CD4-positive, alpha-beta T cell treated with Interleukin-2 at 100 ng/mL for 4 hours (primary cell): ENCODE measurements at regions not wholly inside any gene's neighbourhood (a gene's known extent, or its start where the extent isn't known, plus 50 kb on each side); places are given as distances from the start of the nearest gene placed in this dataset.
"Not testable (repeated sequence)": the region's sequence is repeated elsewhere in the genome, so short reads cannot be mapped to it uniquely, and the experiment has no call there.

Source experiments
- DNase-seq: peaks from one replicate; pipeline ENCODE4 v3.0.0-alpha.2; 2020; ENCODE audit warnings: low spot score

DNA sequence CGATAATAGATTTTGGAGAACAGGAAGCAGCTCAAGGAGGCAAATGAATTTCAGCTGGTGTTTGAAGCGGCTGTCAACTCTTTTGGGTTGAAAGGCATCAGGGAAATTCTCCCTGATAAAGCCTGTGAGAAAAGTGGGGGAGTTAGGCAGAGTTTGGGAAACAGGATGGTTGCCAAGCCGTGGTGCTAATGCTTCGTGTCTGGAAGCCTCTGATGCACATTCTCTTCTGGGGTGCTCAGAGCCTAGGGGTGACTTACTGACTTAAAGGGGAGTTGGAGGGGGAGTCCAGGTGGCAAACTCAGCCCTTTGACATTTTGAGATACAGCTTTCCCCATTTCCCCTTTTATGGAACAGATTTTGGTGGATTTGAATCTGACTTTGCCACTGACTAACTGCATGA, 202.5 kb upstream of the CLINT1 start:
- no peak for DNase-seq

- no peak for DNase-seq
Observed at GRCh38 chr5:158060212-158060611, 201.3 kb upstream of the CLINT1 start.

- DNase-seq, result no peak
Observed at GRCh38 chr5:158058208-158059120, 199.5 kb upstream of the CLINT1 start.

DNA sequence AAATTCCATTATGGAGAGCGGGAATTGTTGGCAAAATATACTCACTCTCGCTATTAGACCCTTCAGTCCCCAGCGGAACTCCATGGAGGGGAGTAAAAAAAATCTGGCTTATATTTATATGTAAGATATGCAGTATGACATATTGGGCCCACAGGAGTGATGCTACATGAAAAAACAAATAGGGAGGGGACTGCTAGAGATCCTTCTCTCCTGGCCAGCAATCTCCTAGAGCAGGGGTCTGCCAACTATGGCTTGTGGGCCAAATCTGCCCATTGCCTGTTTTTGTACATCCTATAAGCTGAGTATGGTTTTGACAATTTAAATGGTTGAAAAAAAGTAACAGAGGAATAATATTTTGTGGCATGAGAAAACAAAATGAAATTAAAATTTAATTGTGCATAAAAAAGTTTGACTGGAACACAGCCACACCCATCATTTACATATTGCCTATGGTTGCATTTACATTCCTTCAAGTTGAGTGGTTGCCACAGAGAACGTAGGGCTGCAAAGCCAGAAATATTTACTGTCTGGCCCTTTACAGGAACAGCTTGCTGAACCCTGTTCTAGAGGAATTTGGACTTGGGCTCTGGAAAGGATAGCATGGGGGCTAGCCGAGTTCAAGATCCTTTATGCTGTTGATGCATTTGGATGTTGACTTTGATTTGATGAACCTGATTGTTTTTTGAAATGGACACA, 197.3 kb upstream of the CLINT1 start:
- DNase-seq, result no peak

DNA sequence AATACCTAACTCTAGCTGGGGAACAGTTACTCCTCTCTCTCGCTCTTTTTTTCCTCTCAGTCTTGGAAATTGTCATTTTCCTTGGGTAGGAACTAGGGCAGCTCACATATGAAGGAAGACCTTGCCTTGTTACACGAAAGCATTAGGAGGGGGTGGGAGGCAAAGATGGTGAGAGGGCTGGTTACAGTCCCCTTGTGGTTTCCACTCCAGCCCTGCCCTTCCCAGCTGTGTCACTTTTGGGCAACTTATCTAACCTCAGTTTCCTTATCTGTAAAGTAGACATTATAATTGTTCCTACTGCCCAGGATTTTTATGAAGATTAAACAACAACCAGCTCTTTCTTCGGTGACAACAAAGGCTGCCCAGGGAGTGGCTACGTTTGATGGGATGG, 196.2 kb upstream of the CLINT1 start:
- DNase-seq, result no peak

GRCh38 chr5:158054223-158055110, 195.5 kb upstream of the CLINT1 start:
- DNase-seq, result no peak

GRCh38 chr5:158051036-158051435, 192.1 kb upstream of the CLINT1 start:
- no peak for DNase-seq

DNA sequence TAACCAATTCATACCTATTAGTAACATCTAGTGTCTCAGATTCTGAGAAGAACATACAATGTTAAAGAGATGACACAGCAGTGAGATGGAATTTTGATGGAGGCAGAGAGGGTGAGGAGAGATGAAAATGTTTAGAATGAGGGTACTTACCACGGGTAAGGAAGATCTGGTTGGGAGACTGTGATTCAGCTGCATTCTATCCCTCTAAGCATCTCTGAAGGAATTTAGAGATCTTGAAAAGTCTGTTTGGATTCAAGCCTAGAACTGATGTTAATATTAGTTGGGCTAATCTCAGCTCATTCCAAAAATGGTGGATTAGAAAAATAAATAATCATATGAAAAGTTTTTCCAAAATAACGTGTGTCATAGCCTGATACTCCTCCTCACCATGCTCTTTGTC, 191.5 kb upstream of the CLINT1 start:
- no peak for DNase-seq

DNA sequence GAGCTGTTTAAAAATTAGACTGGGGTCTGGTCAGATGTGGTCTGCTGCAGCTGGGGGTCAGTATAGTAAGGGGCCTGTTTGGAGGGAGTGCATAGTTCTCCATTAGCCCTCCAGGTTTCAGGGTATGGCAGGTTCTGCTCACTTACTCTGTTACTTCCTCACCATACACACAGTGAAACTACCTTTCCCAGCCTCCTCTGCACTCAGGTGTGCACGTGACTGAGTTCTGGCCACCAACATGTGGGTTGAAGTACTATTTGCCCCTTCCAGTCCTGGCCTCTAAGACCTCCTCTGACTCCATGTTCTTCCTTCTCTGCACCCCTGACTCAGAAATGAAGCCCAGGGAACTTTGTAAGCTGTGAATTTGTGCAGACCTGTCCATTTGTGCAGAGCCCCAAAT, 190.5 kb upstream of the CLINT1 start:
- DNase-seq, result no peak

GRCh38 chr5:158045696-158046095, 186.8 kb upstream of the CLINT1 start:
- DNase-seq, result no peak

GRCh38 chr5:158039911-158040347, 181.0 kb upstream of the CLINT1 start:
- no peak for DNase-seq

DNA sequence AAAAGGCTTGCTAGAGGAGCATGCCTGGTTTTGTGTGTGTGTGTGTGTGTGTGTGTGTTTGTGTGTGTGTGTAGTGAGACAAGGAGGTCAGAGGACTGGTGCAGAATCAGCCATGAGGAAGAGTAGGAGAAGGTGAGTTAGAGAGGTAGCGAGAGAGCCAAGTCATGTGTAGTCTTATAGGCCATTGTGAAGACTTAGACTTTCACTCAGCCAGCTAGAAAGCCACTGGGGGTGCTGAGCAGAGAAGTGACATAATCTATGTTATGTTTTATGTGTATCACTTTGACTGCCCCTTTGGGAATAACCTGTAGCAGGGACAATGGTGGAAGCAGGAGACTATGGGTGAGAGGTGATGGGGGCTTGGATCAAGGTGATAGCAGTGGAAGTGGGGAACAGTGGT, 180.5 kb upstream of the CLINT1 start:
- no peak for DNase-seq

- DNase-seq, result not testable (repeated sequence)
Observed at GRCh38 chr5:158036983-158037595, 178.1 kb upstream of the CLINT1 start.

- not testable (repeated sequence) for DNase-seq
Observed at GRCh38 chr5:158034586-158034985, 175.6 kb upstream of the CLINT1 start.

GRCh38 chr5:158033724-158034123, 174.8 kb upstream of the CLINT1 start:
- DNase-seq, result no peak

GRCh38 chr5:158033076-158033475, 174.1 kb upstream of the CLINT1 start:
- no peak for DNase-seq

- no peak for DNase-seq
Observed at GRCh38 chr5:158032246-158032645, 173.3 kb upstream of the CLINT1 start.

DNA sequence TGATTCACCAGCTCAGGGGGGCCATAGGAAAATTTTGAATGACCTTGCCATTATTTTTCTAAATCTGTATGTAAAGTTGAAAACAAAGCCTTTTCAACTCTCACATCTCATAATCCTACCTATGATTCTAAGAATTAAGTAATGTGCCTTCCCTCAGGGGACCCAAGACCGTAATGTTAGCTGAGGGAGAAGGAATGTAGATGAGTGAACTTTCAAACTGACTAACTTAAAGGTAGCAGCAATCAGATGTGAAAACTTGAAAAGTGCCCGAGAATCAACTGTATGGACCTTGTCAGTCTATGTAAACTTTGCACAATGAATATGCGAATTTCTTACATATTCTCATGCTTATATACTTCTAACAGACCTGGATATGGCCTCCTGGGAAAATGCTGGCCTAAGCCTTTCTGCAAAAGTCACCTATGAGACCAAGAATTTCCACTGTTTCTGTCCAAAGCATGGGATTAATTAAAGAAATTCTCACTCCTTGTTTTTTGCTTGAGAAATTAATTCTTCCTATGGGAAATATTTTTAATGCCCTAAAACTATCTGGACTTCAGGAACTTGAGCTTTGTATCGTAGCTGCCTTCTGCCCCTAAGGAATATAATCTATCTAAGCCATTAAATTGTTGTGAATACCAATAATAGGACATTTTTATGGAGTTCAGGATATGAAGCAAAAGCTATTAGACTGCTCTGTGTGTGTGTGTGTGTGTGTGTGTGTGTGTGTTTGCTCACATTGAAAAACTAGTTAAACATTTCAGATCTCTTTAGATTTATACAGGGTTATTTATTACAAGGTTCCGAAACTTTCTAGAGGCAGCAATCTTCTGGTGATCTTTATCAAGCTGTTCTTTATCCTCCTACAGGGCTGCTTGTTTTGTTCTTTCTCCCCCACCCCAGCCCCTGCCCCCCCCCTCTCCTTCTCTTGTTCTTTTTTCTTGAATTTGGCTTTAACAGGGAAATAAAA, 169.1 kb upstream of the CLINT1 start:
- no peak for DNase-seq

DNA sequence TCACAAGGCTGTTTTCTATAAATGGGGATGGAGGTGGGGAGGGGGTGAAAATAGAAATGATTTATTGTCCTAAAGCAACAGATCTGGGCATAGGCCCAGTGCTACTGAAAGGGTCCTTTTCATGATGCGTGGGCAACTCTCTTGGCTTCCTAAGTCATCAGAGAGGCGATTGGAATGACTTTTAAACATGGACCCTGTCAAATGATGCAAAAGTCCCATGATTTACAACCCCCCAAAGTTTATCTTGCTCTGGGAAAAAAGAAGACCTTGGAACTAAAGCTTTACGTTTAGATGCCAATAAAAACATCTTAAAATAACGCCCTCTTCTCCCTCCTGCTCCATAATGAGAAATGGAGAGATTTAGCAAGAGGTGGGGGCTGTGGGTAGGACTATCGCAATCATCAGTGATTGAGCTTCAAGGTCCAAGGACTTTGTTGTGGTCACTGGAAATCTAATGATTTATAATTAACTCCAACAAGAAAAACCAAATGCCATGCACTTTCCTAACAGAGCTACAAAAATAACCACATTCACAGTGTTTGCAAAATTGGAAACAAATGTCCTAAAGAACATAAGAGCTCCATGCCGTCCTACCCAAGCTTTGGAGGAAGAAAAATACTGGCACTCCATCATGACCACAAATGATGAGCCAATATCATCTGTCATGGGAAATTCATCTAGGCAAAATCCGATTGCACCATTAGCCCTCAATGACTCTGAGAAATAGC, 167.5 kb upstream of the CLINT1 start:
- DNase-seq, result no peak

DNA sequence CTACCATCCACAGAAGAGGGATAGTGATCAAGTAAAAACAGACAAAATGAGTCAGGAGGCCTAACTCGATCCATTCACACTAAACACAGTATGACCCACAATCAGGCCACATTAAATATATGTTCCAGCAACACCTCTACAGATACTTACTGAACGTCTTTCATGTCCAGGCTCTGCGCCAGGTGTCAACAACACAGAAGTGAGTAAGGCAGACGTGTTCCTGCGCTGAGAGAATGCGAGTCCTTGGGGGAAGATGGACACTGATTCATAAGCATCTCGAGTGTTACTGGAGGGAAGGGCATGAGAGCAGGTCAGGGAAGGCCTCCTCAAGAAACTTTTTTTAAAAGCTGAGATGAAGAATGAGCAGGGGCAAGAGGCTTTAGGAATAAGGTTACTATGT, 164.3 kb upstream of the CLINT1 start:
- DNase-seq, result no peak
